Small intestine (tissue), 7 donors: ENCODE measurements at regions not wholly inside any gene's neighbourhood (a gene's known extent, or its start where the extent isn't known, plus 50 kb on each side); places are given as distances from the start of the nearest gene placed in this dataset.
"Not testable (repeated sequence)": the region's sequence is repeated elsewhere in the genome, so short reads cannot be mapped to it uniquely, and the experiment has no call there.

Experiments used
- DNase-seq, 2 donors: peaks; one replicate each; pipeline versions ENCODE4 v3.0.0 to v3.0.0-alpha.2; 2013
- FAIRE-seq: peaks from 2 replicates; lab custom pipeline; 2012; peaks lifted over from hg19 to GRCh38; lab: Jason Lieb, UNC
- H3K27ac ChIP-seq, 3 donors: one replicate each; pipeline ENCODE4 v1.5.1; 2013; ENCODE audit warnings: low read length in 2 of 3, mild to moderate bottlenecking in 2 of 3, control low read depth in 1 of 3, inconsistent platforms in 1 of 3, low read depth in 1 of 3, moderate library complexity in 1 of 3
- H3K27me3 ChIP-seq, 3 donors: one replicate each; pipeline ENCODE4 v1.6.1; 2013; ENCODE audit warnings: low read length in 3 of 3, inconsistent platforms in 1 of 3; ENCODE audit not compliant: control insufficient read depth in 3 of 3, insufficient read depth in 3 of 3
- H3K36me3 ChIP-seq, 3 donors: one replicate each; pipeline ENCODE4 v1.6.1; 2013; ENCODE audit warnings: low read length in 3 of 3, inconsistent platforms in 1 of 3, low read depth in 1 of 3, mild to moderate bottlenecking in 1 of 3, moderate library complexity in 1 of 3; ENCODE audit not compliant: control insufficient read depth in 3 of 3, insufficient read depth in 2 of 3
- H3K4me1 ChIP-seq, 3 donors: one replicate each; pipeline ENCODE4 v1.6.1; 2013; ENCODE audit warnings: low read length in 2 of 3, inconsistent platforms in 1 of 3, low read depth in 1 of 3, mild to moderate bottlenecking in 1 of 3, moderate library complexity in 1 of 3; ENCODE audit not compliant: control insufficient read depth in 3 of 3, insufficient read depth in 2 of 3
- H3K4me3 ChIP-seq, 3 donors: one replicate each; pipeline ENCODE4 v1.5.1; 2013; ENCODE audit warnings: low read length in 3 of 3, control low read depth in 1 of 3, inconsistent platforms in 1 of 3, low read depth in 1 of 3, mild to moderate bottlenecking in 1 of 3, moderate library complexity in 1 of 3
- H3K9me3 ChIP-seq, 2 donors: one replicate each; pipeline ENCODE4 v1.6.1; 2013; ENCODE audit warnings: low read depth in 1 of 2, low read length in 1 of 2; ENCODE audit not compliant: control insufficient read depth in 2 of 2, insufficient read depth in 1 of 2
- whole genome bisulfite sequencing, 3 donors: extraction: QIAGEN DNeasy Blood & Tissue Kit; methylation state at CpG; one replicate each; pipeline ENCODE4 v1.1.7; 2013; 5-methylcytosine and 5-hydroxymethylcytosine counted together
- donor health status: healthy with polysubstance abuse.
- donor health status: control.
- donor health status: control.
- donor health status: Bipolar disorder and iron deficiency.
- donor health status: healthy.

- Histone ChIP-seq H3K36me3 (no peaks in the 10 kb centered on the region), H3K9me3 (peaks cover 0 to 3% of the 10 kb centered on the region in 2 donors), H3K4me3 (no peak overlapping the region), H3K4me1 (no peaks in the 10 kb centered on the region), H3K27ac (no peak overlapping the region), H3K27me3 (no peaks in the 10 kb centered on the region)
- WGBS, 3 donors: 84 to 92% (median 90%) methylated on average over 2 of the region's 2 CpGs
- DNase-seq: no peak
- FAIRE-seq: no peak
Observed at GRCh38 chr12:18878676-18879180, 140.8 kb downstream of the CAPZA3 start.

GRCh38 chr12:18882690-18883089 is 144.8 kb downstream of the CAPZA3 start:
- peaks cover 0 to under 1% of the 10 kb centered on the region in 2 donors for H3K9me3 ChIP-seq
- no peaks in the 10 kb centered on the region for H3K4me1 ChIP-seq
- 71 to 78% (median 73%) methylated on average over 5 of the region's 5 CpGs for WGBS, 3 donors
- FAIRE-seq (no peak), DNase-seq (no peak)
- no peaks in the 10 kb centered on the region for H3K36me3 ChIP-seq
- H3K27ac ChIP-seq: no peak overlapping the region
- H3K27me3 ChIP-seq: no peaks in the 10 kb centered on the region
- no peak overlapping the region for H3K4me3 ChIP-seq

- 60 to 74% (median 63%) methylated on average over 3 of the region's 3 CpGs for WGBS, 3 donors
- H3K9me3 ChIP-seq: no peaks in the 10 kb centered on the region
- H3K27ac ChIP-seq: no peak overlapping the region
- no peaks in the 10 kb centered on the region for H3K36me3 ChIP-seq
- no peaks in the 10 kb centered on the region for H3K4me1 ChIP-seq
- H3K4me3 ChIP-seq: no peak overlapping the region
- H3K27me3 ChIP-seq: no peaks in the 10 kb centered on the region
- FAIRE-seq (no peak), DNase-seq (no peak)
Observed at GRCh38 chr12:18886962-18887361, 149.0 kb downstream of the CAPZA3 start.

- H3K4me3 ChIP-seq: no peak overlapping the region
- DNase-seq (no peak), FAIRE-seq (no peak)
- no peaks in the 10 kb centered on the region for H3K4me1 ChIP-seq
- no peaks in the 10 kb centered on the region for H3K9me3 ChIP-seq
- H3K36me3 ChIP-seq: no peaks in the 10 kb centered on the region
- no peaks in the 10 kb centered on the region for H3K27me3 ChIP-seq
- H3K27ac ChIP-seq: no peak overlapping the region
- WGBS, 3 donors: 79 to 91% (median 85%) methylated on average over 4 of the region's 4 CpGs
Observed at GRCh38 chr12:18887368-18887767, 149.4 kb downstream of the CAPZA3 start.

- H3K9me3 ChIP-seq: no peaks in the 10 kb centered on the region
- no peaks in the 10 kb centered on the region for H3K4me1 ChIP-seq
- H3K36me3 ChIP-seq: no peaks in the 10 kb centered on the region
- DNase-seq (no peak), FAIRE-seq (no peak)
- no peaks in the 10 kb centered on the region for H3K27me3 ChIP-seq
- H3K4me3 ChIP-seq: no peak overlapping the region
- no peak overlapping the region for H3K27ac ChIP-seq
- WGBS, 3 donors: 61 to 73% (median 72%) methylated on average over 2 of the region's 2 CpGs
Observed at GRCh38 chr12:18888047-18888446, 150.1 kb downstream of the CAPZA3 start.

GRCh38 chr12:18890621-18891020 is 152.7 kb downstream of the CAPZA3 start:
- H3K4me1 ChIP-seq, H3K4me3 ChIP-seq, H3K27ac ChIP-seq, H3K9me3 ChIP-seq, DNase-seq, FAIRE-seq, H3K36me3 ChIP-seq, H3K27me3 ChIP-seq: not testable (repeated sequence)
- WGBS, 3 donors: 86 to 89% (median 88%) methylated on average over 3 of the region's 3 CpGs

GRCh38 chr12:18895540-18895939 is 157.6 kb downstream of the CAPZA3 start:
- no peaks in the 10 kb centered on the region for H3K4me1 ChIP-seq
- H3K9me3 ChIP-seq: peaks cover 0 to 3% of the 10 kb centered on the region in 2 donors
- no peaks in the 10 kb centered on the region for H3K36me3 ChIP-seq
- no peak for DNase-seq
- WGBS, 3 donors: 92 to 97% (median 92%) methylated on average over 9 of the region's 9 CpGs
- H3K27me3 ChIP-seq: no peaks in the 10 kb centered on the region
- H3K27ac ChIP-seq: no peak overlapping the region
- H3K4me3 ChIP-seq: no peak overlapping the region
- FAIRE-seq: no peak

- Histone ChIP-seq H3K36me3 (no peaks in the 10 kb centered on the region), H3K9me3 (peaks cover 0 to 3% of the 10 kb centered on the region in 2 donors), H3K27me3 (no peaks in the 10 kb centered on the region), H3K4me3 (no peak overlapping the region), H3K4me1 (no peaks in the 10 kb centered on the region), H3K27ac (no peak overlapping the region)
- DNase-seq: no peak
- FAIRE-seq: no peak
- WGBS, 3 donors: 72 to 91% (median 85%) methylated on average over 7 of the region's 7 CpGs
Observed at GRCh38 chr12:18895946-18896345, 158.0 kb downstream of the CAPZA3 start.

GRCh38 chr12:18897823-18898222 is 159.9 kb downstream of the CAPZA3 start:
- FAIRE-seq (no peak), DNase-seq (no peak)
- Histone ChIP-seq H3K27ac (no peak overlapping the region), H3K4me3 (no peak overlapping the region), H3K9me3 (peaks cover 0 to 3% of the 10 kb centered on the region in 2 donors), H3K4me1 (no peaks in the 10 kb centered on the region), H3K36me3 (no peaks in the 10 kb centered on the region), H3K27me3 (no peaks in the 10 kb centered on the region)
- 80 to 82% (median 81%) methylated on average over 5 of the region's 5 CpGs for WGBS, 3 donors
